ENCODE measurements at regions not wholly inside any gene's neighbourhood (a gene's known extent, or its start where the extent isn't known, plus 50 kb on each side); places are given as distances from the start of the nearest gene placed in this dataset.

- no peak for DNase-seq
Measured at GRCh38 chr9:90044263-90044662, 439.5 kb downstream of the GADD45G start.

- no peak for DNase-seq
Measured at GRCh38 chr9:90044710-90045151, 439.9 kb downstream of the GADD45G start.

GRCh38 chr9:90046317-90046861, 441.6 kb downstream of the GADD45G start:
- DNase-seq, result no peak

GRCh38 chr9:90047828-90048227, 443.0 kb downstream of the GADD45G start:
- DNase-seq, result no peak

GRCh38 chr9:90052366-90052765, 447.6 kb downstream of the GADD45G start:
- no peak for DNase-seq

GRCh38 chr9:90053027-90053426, 448.2 kb downstream of the GADD45G start:
- no peak for DNase-seq

- no peak for DNase-seq
Measured at GRCh38 chr9:90054810-90055209, 450.0 kb downstream of the GADD45G start.

- no peak for DNase-seq
Measured at GRCh38 chr9:90055226-90055625, 450.4 kb downstream of the GADD45G start.

GRCh38 chr9:90057361-90057760, 452.5 kb downstream of the GADD45G start:
- DNase-seq, result no peak

GRCh38 chr9:90058182-90058763, 453.5 kb downstream of the GADD45G start:
- DNase-seq, result no peak

GRCh38 chr9:90059436-90059835, 454.6 kb downstream of the GADD45G start:
- no peak for DNase-seq

GRCh38 chr9:90060256-90060655, 455.4 kb downstream of the GADD45G start:
- no peak for DNase-seq

- no peak for DNase-seq
Measured at GRCh38 chr9:90061187-90061586, 456.4 kb downstream of the GADD45G start.

GRCh38 chr9:90062982-90063381, 458.2 kb downstream of the GADD45G start:
- no peak for DNase-seq

GRCh38 chr9:90064248-90064647, 459.4 kb downstream of the GADD45G start:
- DNase-seq, result no peak

- DNase-seq, result no peak
Measured at GRCh38 chr9:90064971-90065370, 460.2 kb downstream of the GADD45G start.

- DNase-seq, result no peak
Measured at GRCh38 chr9:90065851-90066250, 461.0 kb downstream of the GADD45G start.

GRCh38 chr9:90069085-90069484, 464.3 kb downstream of the GADD45G start:
- DNase-seq, result no peak

GRCh38 chr9:90070056-90070455, 465.2 kb downstream of the GADD45G start:
- no peak for DNase-seq

- no peak for DNase-seq
Measured at GRCh38 chr9:90070469-90070868, 465.7 kb downstream of the GADD45G start.

- DNase-seq, result no peak
Measured at GRCh38 chr9:90070931-90071660, 466.3 kb downstream of the GADD45G start.

GRCh38 chr9:90073186-90073945, 468.6 kb downstream of the GADD45G start:
- no peak for DNase-seq

- DNase-seq, result no peak
Measured at GRCh38 chr9:90074316-90074962, 469.6 kb downstream of the GADD45G start.

Data from CD4-positive, alpha-beta T cell treated with Interferon alpha-2 for 1 hour (primary cell).